ENCODE measurements at regions not wholly inside any gene's neighbourhood (a gene's known extent, or its start where the extent isn't known, plus 50 kb on each side); places are given as distances from the start of the nearest gene placed in this dataset.

GRCh38 chr1:216924732-216925131, 201.5 kb upstream of the ESRRG start (continued):
- TF ChIP-seq SUPT20H (IDR thresholded peaks at IDR 0.05; ENCODE audit: borderline replicate concordance, control insufficient read depth, low read depth, low read length): no peak
- TF ChIP-seq BHLHE40 (IDR thresholded peaks at IDR 0.05; ENCODE audit: borderline replicate concordance in 1 of 2, low read depth in 2 of 2, low read length in 1 of 2): no peak
- no peak for TF ChIP-seq E4F1 (IDR thresholded peaks at IDR 0.05; ENCODE audit: borderline replicate concordance, partially characterized antibody)

GRCh38 chr1:216923601-216924000, 200.4 kb upstream of the ESRRG start:
- RAD21 ChIA-PET (ENCODE audit: unreplicated experiment): no interaction called here
- CTCF ChIA-PET: no interaction called here
- POLR2A ChIA-PET: no interaction called here
- no peaks in the 10 kb centered on the region for H3K36me3 ChIP-seq (ENCODE audit: control insufficient read depth in 2 of 2, insufficient read depth in 2 of 2, low read length in 1 of 2)
- SMC1A ChIA-PET (ENCODE audit: uncharacterized antibody, unreplicated experiment): no interaction called here
- DNase-seq (ENCODE audit: low read depth, low spot score) (no peak), ATAC-seq (no peak), FAIRE-seq (no peak)
- no peak overlapping the region for H3K4me2 ChIP-seq (ENCODE audit: control insufficient read depth, insufficient read depth)
- in situ Hi-C loops (cut with MboI): no loop called here
- no peak overlapping the region for H3K9ac ChIP-seq (ENCODE audit: control insufficient read depth, insufficient read depth, low read length)
- H3K79me2 ChIP-seq (ENCODE audit: control insufficient read depth, insufficient read depth, low read length): no peaks in the 10 kb centered on the region
- H3K9me3 ChIP-seq (replicated peaks; ENCODE audit: control insufficient read depth, insufficient read depth, low read length): no peaks in the 10 kb centered on the region
- WGBS (ENCODE audit: insufficient coverage, insufficient replicate concordance, low lambda C conversion rate, missing lambda C conversion rate): 17% methylated on average over 5 of the region's 5 CpGs
- intact Hi-C loops (cut with micrococcal nuclease; ENCODE audit: unreplicated experiment): no loop called here
- no peaks in the 10 kb centered on the region for H3K27me3 ChIP-seq (replicated peaks in 1 of 2; ENCODE audit: control insufficient read depth in 2 of 2, insufficient read depth in 2 of 2, low read length in 1 of 2)
- no peak overlapping the region for H3K27ac ChIP-seq (ENCODE audit: control insufficient read depth, insufficient read depth)
- H2AFZ ChIP-seq (ENCODE audit: control insufficient read depth, low read depth, low read length): no peak overlapping the region
- no peak overlapping the region for H3K4me3 ChIP-seq
- H4K20me1 ChIP-seq (ENCODE audit: control insufficient read depth, insufficient read depth): no peaks in the 10 kb centered on the region
- no peaks in the 10 kb centered on the region for H3K4me1 ChIP-seq (ENCODE audit: control insufficient read depth, insufficient read depth, low read length)
- no peak for TF ChIP-seq E4F1 (IDR thresholded peaks at IDR 0.05; ENCODE audit: borderline replicate concordance, partially characterized antibody)
- TF ChIP-seq YBX1 (IDR thresholded peaks at IDR 0.05): no peak
- TF ChIP-seq E2F4 (IDR thresholded peaks at IDR 0.05; ENCODE audit: low read depth, low read length): no peak
- no peak for TF ChIP-seq SIN3A (IDR thresholded peaks at IDR 0.05; ENCODE audit: low read depth, low read length)
- TF ChIP-seq RUNX3 (IDR thresholded peaks at IDR 0.05; ENCODE audit: low read length): no peak
- no peak for TF ChIP-seq BCL11A (IDR thresholded peaks at IDR 0.05; ENCODE audit: low read depth, low read length)
- TF ChIP-seq NFYA (IDR thresholded peaks at IDR 0.05; ENCODE audit: borderline replicate concordance, low read depth, low read length): no peak
- no peak for TF ChIP-seq CBX5 (IDR thresholded peaks at IDR 0.05; ENCODE audit: low read depth)
- BruUV-seq (replicated peaks): no TSS peak

Measured in GM12878 (cell line).